H9 (cell line): ENCODE measurements at regions not wholly inside any gene's neighbourhood (a gene's known extent, or its start where the extent isn't known, plus 50 kb on each side); places are given as distances from the start of the nearest gene placed in this dataset.

Source experiments
- DNase-seq: peaks from one replicate; pipeline ENCODE4 v3.0.0-alpha.2; 2017
- H2AFZ ChIP-seq: one replicate; pipeline ENCODE4 v1.6.1; 2013; ENCODE audit warnings: mild to moderate bottlenecking, low read length, control low read depth, moderate library complexity
- H2AK5ac ChIP-seq: 2 replicates; pipeline ENCODE4 v1.6.1; 2013; ENCODE audit warnings: low read length, control low read depth, mixed read lengths; ENCODE audit not compliant: insufficient read length
- H2BK120ac ChIP-seq: one replicate; pipeline ENCODE4 v1.6.1; 2013; ENCODE audit warnings: low read depth, mild to moderate bottlenecking, low read length, control low read depth, inconsistent platforms; ENCODE audit not compliant: poor library complexity, severe bottlenecking
- H2BK12ac ChIP-seq: 2 replicates; pipeline ENCODE4 v1.6.1; 2013; ENCODE audit warnings: low read length, control low read depth, mixed read lengths, low read depth; ENCODE audit not compliant: insufficient read length
- H2BK15ac ChIP-seq: 2 replicates; pipeline ENCODE4 v1.6.1; 2013; ENCODE audit warnings: low read depth, low read length, control low read depth
- H2BK20ac ChIP-seq: one replicate; pipeline ENCODE4 v1.6.1; 2013; ENCODE audit warnings: low read depth, mild to moderate bottlenecking, low read length, control low read depth, inconsistent platforms; ENCODE audit not compliant: poor library complexity, severe bottlenecking
- H2BK5ac ChIP-seq: 2 replicates; pipeline ENCODE4 v1.6.1; 2013; ENCODE audit warnings: low read length, control low read depth, mixed read lengths; ENCODE audit not compliant: insufficient read length
- H3K14ac ChIP-seq: 2 replicates; pipeline ENCODE4 v1.6.1; 2013; ENCODE audit warnings: low read length, control low read depth; ENCODE audit not compliant: insufficient read depth
- H3K18ac ChIP-seq: 2 replicates; pipeline ENCODE4 v1.6.1; 2013; ENCODE audit warnings: low read depth, mild to moderate bottlenecking, mixed read lengths, low read length, control low read depth; ENCODE audit not compliant: insufficient read length
- H3K23ac ChIP-seq: 2 replicates; pipeline ENCODE4 v1.6.1; 2013; ENCODE audit warnings: low read length, control low read depth, mixed read lengths, low read depth; ENCODE audit not compliant: insufficient read length
- H3K23me2 ChIP-seq: 2 replicates; pipeline ENCODE4 v1.6.1; 2013; ENCODE audit warnings: low read depth, mild to moderate bottlenecking, mixed read lengths, low read length, control low read depth; ENCODE audit not compliant: insufficient read length, poor library complexity, severe bottlenecking
- H3K27ac ChIP-seq: 2 replicates; pipeline ENCODE4 v1.5.1; 2013; ENCODE audit warnings: low read length, control low read depth, mixed read lengths, low read depth; ENCODE audit not compliant: insufficient read length
- H3K27me3 ChIP-seq: 2 replicates; pipeline ENCODE4 v1.6.1; 2013; ENCODE audit warnings: low read length, control low read depth, inconsistent platforms; ENCODE audit not compliant: insufficient read depth
- H3K4ac ChIP-seq: 2 replicates; pipeline ENCODE4 v1.6.1; 2013; ENCODE audit warnings: low read depth, mild to moderate bottlenecking, control low read depth, inconsistent platforms, low read length, moderate library complexity
- H3K4me1 ChIP-seq: 2 replicates; pipeline ENCODE4 v1.6.1; 2013; ENCODE audit warnings: low read length, control low read depth, inconsistent platforms; ENCODE audit not compliant: insufficient read depth
- H3K4me2 ChIP-seq: 2 replicates; pipeline ENCODE4 v1.6.1; 2013; ENCODE audit warnings: low read length, control low read depth, mixed read lengths; ENCODE audit not compliant: insufficient read length, insufficient read depth
- H3K56ac ChIP-seq: 2 replicates; pipeline ENCODE4 v1.6.1; 2013; ENCODE audit warnings: low read depth, mild to moderate bottlenecking, mixed read lengths, low read length, control low read depth; ENCODE audit not compliant: insufficient read length
- H3K79me1 ChIP-seq: 2 replicates; pipeline ENCODE4 v1.6.1; 2013; ENCODE audit warnings: low read depth, mild to moderate bottlenecking, moderate library complexity, low read length, control low read depth, inconsistent platforms; ENCODE audit not compliant: insufficient read depth, poor library complexity, severe bottlenecking
- H3K79me2 ChIP-seq: 2 replicates; pipeline ENCODE4 v1.6.1; 2013; ENCODE audit warnings: low read length, control low read depth, inconsistent platforms; ENCODE audit not compliant: insufficient read depth
- H3K9ac ChIP-seq: 2 replicates; pipeline ENCODE4 v1.6.1; 2013; ENCODE audit warnings: low read length, control low read depth, mixed read lengths; ENCODE audit not compliant: insufficient read length; ENCODE audit errors: extremely low read depth
- H3K9me3 ChIP-seq: one replicate; pipeline ENCODE4 v1.6.1; 2013; ENCODE audit warnings: low read depth, low read length, inconsistent platforms; ENCODE audit not compliant: control insufficient read depth
- H3T11ph ChIP-seq: one replicate; pipeline ENCODE4 v1.6.1; 2013; ENCODE audit warnings: mild to moderate bottlenecking, low read length, control low read depth, inconsistent platforms
- H4K20me1 ChIP-seq: one replicate; pipeline ENCODE4 v1.6.1; 2013; ENCODE audit not compliant: control insufficient read depth, insufficient read length, insufficient read depth
- H4K5ac ChIP-seq: 2 replicates; pipeline ENCODE4 v1.6.1; 2013; ENCODE audit warnings: low read depth, mild to moderate bottlenecking, mixed read lengths, low read length, control low read depth; ENCODE audit not compliant: insufficient read length
- H4K8ac ChIP-seq: replicated peaks from 2 replicates; pipeline ENCODE4 v1.6.1; 2013; ENCODE audit warnings: low read length, control low read depth, mixed read lengths, low read depth; ENCODE audit not compliant: insufficient read length
- H4K91ac ChIP-seq: 2 replicates; pipeline ENCODE4 v1.6.1; 2013; ENCODE audit warnings: low read depth, mild to moderate bottlenecking, moderate library complexity, mixed read lengths, low read length, control low read depth; ENCODE audit not compliant: insufficient read length
- H3K27ac Mint-ChIP-seq, 3 experiments: 2 replicates in 2 of 3; 3 replicates in 1 of 3; pipeline ENCODE4 v1.8.0; 2020 to 2021; ENCODE audit warnings: mixed read lengths in 3 of 3, mild to moderate bottlenecking in 1 of 3, moderate library complexity in 1 of 3
- H3K27me3 Mint-ChIP-seq: 2 replicates; pipeline ENCODE4 v1.8.0; 2021; ENCODE audit warnings: low read depth, mild to moderate bottlenecking, moderate library complexity, mixed read lengths
- H3K36me3 Mint-ChIP-seq, 3 experiments: 2 replicates in 2 of 3; 3 replicates in 1 of 3; pipeline ENCODE4 v1.8.0; 2020 to 2021; ENCODE audit warnings: low read depth in 3 of 3, mixed read lengths in 3 of 3; ENCODE audit not compliant: insufficient read depth in 1 of 3
- H3K4me1 Mint-ChIP-seq, 2 experiments: 2 replicates each; pipeline ENCODE4 v1.8.0; 2020; ENCODE audit warnings: mixed read lengths in 2 of 2
- H3K4me3 Mint-ChIP-seq, 2 experiments: 2 replicates in 1 of 2; 3 replicates in 1 of 2; pipeline ENCODE4 v1.8.0; 2020 to 2021; ENCODE audit warnings: mild to moderate bottlenecking in 2 of 2, mixed read lengths in 2 of 2, moderate library complexity in 1 of 2
- H3K9me3 Mint-ChIP-seq, 2 experiments: 2 replicates in 1 of 2; 3 replicates in 1 of 2; pipeline ENCODE4 v1.8.0; 2020; ENCODE audit warnings: mild to moderate bottlenecking in 2 of 2, mixed read lengths in 2 of 2, moderate library complexity in 1 of 2
- WGBS: extraction: QIAGEN DNeasy Blood & Tissue Kit; methylation state at CpG from one replicate; pipeline ENCODE4 v1.1.7; 2013; ENCODE audit warnings: missing lambda C conversion rate, low lambda C conversion rate, mixed read lengths; ENCODE audit not compliant: insufficient read length; ENCODE audit errors: extremely low coverage; 5-methylcytosine and 5-hydroxymethylcytosine counted together
- TF ChIP-seq, protein P1 (sequence below): fragments of 200-600 bp; sonication (generic); conservative IDR thresholded peaks from 3 replicates; pipeline ENCODE4 v1.8.0; 2021; ENCODE audit warnings: antibody characterized with exemption, mild to moderate bottlenecking

GRCh38 chr9:113652355-113653152 is 189.0 kb downstream of the RGS3 start:
- H3K4me1 ChIP-seq, result peaks cover 7% of the 10 kb centered on the region; the same call in 1 of the 2 replicates
- H3K23me2 ChIP-seq, result no peaks in the 10 kb centered on the region
- no peak overlapping the region for H2BK15ac ChIP-seq
- H3K27ac ChIP-seq, result no peak overlapping the region
- no CpG with 5 or more reads among the region's 6 CpGs for WGBS
- no peak for DNase-seq
- H3K36me3 Mint-ChIP-seq, result no peaks in the 10 kb centered on the region
- no peak overlapping the region for H3K18ac ChIP-seq
- no peak overlapping the region for H2AK5ac ChIP-seq
- no peak overlapping the region for H3K27ac Mint-ChIP-seq
- no peak overlapping the region for H3K4ac ChIP-seq
- no peaks in the 10 kb centered on the region for H3K79me1 ChIP-seq
- H4K8ac ChIP-seq, result no peak overlapping the region
- TF ChIP-seq, protein P1, sequence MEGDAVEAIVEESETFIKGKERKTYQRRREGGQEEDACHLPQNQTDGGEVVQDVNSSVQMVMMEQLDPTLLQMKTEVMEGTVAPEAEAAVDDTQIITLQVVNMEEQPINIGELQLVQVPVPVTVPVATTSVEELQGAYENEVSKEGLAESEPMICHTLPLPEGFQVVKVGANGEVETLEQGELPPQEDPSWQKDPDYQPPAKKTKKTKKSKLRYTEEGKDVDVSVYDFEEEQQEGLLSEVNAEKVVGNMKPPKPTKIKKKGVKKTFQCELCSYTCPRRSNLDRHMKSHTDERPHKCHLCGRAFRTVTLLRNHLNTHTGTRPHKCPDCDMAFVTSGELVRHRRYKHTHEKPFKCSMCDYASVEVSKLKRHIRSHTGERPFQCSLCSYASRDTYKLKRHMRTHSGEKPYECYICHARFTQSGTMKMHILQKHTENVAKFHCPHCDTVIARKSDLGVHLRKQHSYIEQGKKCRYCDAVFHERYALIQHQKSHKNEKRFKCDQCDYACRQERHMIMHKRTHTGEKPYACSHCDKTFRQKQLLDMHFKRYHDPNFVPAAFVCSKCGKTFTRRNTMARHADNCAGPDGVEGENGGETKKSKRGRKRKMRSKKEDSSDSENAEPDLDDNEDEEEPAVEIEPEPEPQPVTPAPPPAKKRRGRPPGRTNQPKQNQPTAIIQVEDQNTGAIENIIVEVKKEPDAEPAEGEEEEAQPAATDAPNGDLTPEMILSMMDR, result no peak
- H3K4me2 ChIP-seq, result no peak overlapping the region
- no peaks in the 10 kb centered on the region for H4K20me1 ChIP-seq
- no peak overlapping the region for H2BK20ac ChIP-seq
- H3K56ac ChIP-seq, result no peak overlapping the region
- no peak overlapping the region for H2BK5ac ChIP-seq
- H2AFZ ChIP-seq, result no peak overlapping the region
- no peak overlapping the region for H2BK120ac ChIP-seq
- H3K27me3 ChIP-seq, result no peaks in the 10 kb centered on the region
- no peaks in the 10 kb centered on the region for H3K9me3 Mint-ChIP-seq
- no peak overlapping the region for H3T11ph ChIP-seq
- H4K5ac ChIP-seq, result no peak overlapping the region
- H3K4me1 Mint-ChIP-seq, result peaks cover 22 to 38% of the 10 kb centered on the region in 2 experiments
- no peak overlapping the region for H3K4me3 Mint-ChIP-seq
- peaks cover 6% of the 10 kb centered on the region for H3K27me3 Mint-ChIP-seq
- H3K14ac ChIP-seq, result no peak overlapping the region
- H3K9me3 ChIP-seq, result no peaks in the 10 kb centered on the region
- H3K23ac ChIP-seq, result no peak overlapping the region
- no peak overlapping the region for H3K9ac ChIP-seq
- no peak overlapping the region for H2BK12ac ChIP-seq
- H3K79me2 ChIP-seq, result no peaks in the 10 kb centered on the region
- H4K91ac ChIP-seq, result no peak overlapping the region
